CD4-positive, alpha-beta T cell treated with Interleukin-17A for 4 hours (primary cell): ENCODE measurements at regions not wholly inside any gene's neighbourhood (a gene's known extent, or its start where the extent isn't known, plus 50 kb on each side); places are given as distances from the start of the nearest gene placed in this dataset.

Experiments used
- DNase-seq: peaks from one replicate; pipeline ENCODE4 v3.0.0-alpha.2; 2020; ENCODE audit warnings: mixed read lengths

- DNase-seq: no peak
Measured at GRCh38 chr1:2935751-2936390, 85.4 kb upstream of the ACTRT2 start.

GRCh38 chr1:2936559-2937515, 84.4 kb upstream of the ACTRT2 start:
- no peak for DNase-seq

DNA sequence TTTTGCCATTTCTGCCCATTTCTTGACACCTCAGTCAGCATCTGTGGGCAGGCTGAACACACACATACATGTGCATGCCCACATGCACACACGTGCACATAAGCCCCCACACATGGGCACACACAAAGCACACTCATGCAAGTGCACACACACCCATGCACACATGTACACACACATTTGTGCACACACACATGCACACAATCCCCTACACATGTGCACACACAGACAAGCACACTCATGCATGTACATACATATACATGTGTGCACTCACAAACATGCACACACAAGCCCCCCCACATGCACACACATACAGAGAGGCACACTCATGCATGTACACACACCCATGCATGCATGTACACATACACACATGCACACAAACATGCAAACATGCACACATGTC, 83.5 kb upstream of the ACTRT2 start:
- no peak for DNase-seq

DNA sequence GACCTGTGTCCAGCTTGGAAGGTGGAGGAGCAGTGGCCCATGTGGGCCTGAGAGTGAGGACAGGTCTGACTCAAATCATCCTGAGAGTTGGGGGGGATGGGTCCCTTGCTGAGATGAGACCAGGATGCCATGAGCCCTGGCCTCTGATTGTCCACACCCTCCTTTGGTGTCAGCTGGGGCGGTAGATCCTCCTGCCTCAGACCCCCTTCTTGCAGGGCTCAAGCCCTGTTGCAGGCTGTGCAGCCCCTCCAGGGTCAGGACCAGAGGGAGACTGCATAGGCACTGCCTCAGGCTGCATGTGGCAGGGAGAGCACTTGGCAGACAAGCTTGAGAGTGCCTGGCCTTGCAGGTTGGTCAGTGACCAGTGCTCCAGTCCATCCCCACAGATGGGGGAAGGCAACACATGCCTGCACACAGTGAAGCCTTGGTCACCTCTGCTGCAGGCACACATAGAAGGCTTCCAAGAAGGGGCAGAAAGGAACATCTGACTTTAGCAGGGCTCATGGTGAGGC, 82.2 kb upstream of the ACTRT2 start:
- no peak for DNase-seq

GRCh38 chr1:2940178-2940577, 81.1 kb upstream of the ACTRT2 start:
- DNase-seq: no peak

- no peak for DNase-seq
Measured at GRCh38 chr1:2941040-2941439, 80.2 kb upstream of the ACTRT2 start.

DNA sequence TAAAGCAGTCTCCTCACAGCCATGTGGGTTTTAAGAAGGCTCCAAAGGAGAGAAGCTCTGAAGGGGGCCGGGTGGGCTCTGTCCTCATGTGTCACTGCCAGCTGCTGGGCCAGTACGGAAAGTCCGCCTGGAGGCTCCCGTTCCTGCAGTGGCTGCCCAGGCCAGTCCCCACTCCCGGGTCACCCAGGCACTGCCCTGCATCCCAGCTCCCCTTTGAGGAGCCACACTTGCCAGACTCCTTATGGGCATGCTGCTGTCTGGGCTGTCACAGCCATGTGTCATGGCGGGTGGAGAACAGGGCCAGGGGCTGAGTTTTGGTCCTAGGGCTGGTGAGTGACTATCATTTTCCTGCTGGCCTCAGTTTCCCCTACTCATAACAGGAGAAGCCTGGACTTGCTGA, 79.4 kb upstream of the ACTRT2 start:
- no peak for DNase-seq

- DNase-seq: no peak
Measured at GRCh38 chr1:2942410-2942809, 78.9 kb upstream of the ACTRT2 start.

DNA sequence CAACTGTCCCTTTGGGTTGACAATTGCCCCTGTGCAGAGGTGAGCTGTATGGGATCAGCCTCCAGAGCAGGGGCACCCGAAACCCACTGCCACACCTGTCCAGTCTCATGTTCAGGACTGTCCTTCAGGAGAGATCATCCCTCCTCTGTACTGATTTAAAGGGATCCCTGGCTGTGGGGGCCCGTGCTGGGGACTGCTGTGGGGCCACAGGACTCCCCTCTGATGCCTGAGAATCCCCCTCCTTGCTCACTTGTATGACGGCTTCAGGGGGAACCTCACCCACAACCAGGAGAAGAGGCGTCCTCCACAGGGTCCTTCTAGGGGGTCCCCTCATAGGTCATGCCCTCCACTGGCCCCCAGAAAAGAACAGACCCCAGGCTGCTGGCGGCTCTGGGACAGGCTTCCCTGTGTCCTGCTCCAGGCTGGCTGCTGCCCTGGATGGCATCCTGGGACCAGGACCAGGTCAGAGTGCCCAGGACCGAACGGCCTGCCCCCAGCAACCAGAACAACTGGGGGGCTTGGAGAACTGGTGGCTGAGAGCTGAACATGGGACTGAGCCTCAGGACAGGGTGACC, 77.5 kb upstream of the ACTRT2 start:
- DNase-seq: no peak

GRCh38 chr1:2944705-2945104, 76.6 kb upstream of the ACTRT2 start:
- DNase-seq: no peak

DNA sequence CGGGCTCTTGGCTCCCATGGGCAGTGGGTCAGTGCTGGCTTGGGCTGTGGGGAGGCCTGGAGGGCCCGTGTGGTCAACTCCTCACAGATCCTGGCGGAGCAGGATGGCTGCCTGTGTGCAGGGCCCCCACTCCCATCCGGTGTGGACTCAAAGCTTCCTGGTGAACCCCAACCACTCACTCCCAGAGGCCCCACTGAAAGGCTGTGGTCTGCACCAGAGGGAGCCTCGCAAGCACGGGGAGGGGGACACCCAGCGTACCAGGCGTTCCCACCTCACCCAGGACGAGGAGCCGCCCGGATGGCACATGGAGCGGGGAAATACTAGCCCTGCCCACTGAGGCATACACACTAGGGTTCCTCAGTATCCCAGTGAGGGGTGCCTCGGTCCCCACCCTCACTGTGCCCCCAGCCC, 75.4 kb upstream of the ACTRT2 start:
- DNase-seq: no peak

DNA sequence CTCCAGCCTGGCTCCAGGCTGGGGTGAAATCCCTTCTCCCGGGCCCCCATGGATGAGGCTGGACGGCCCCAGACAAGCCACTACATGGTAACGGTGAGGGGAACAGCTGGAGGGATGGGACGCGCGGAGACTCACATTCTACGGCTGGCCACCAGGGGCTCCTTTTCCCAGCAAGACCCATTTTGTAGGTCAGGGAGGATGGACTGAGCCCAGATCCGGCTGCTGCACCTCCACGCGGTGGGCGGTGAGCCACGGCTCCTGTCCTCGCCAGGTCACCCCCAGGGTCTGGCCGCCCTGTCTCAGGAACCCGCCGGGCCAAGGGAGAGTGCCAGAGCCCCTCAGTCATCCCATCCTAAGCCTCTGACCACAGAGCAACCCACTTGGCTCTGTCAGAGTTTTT, 75.0 kb upstream of the ACTRT2 start:
- DNase-seq: no peak

DNA sequence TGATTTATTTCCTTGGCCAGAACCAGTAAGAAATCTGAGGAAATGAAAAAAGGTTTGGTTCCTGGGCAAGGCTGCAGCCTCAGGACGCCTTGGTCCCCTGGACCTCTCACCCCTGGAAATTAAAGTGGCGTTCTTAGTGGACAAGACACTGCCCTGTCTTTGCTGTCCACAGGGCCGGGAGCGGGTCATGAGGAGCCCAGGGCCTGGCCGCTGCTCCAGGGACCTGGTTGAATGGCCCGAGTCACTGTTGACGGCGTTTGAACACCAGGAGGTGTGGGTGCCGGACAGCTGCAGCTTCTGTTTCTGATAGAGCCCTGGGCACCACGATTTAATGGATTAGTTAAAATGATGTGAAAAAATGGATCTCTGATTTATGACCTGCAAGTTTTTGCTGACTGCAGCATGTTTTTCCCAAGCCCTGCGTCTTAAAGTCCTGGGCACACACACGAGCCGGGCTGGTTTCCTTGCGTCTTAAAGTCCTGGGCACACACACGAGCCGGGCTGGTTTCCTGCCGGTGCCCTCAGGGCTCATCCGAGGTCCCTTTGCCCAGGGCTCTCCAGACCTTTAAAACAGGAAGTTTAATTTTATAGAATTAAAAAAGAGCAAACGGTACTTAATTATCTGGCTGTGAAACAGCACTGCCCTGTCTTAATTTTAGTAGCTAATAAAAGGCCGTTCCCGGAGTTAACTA, 74.1 kb upstream of the ACTRT2 start:
- DNase-seq: no peak

DNA sequence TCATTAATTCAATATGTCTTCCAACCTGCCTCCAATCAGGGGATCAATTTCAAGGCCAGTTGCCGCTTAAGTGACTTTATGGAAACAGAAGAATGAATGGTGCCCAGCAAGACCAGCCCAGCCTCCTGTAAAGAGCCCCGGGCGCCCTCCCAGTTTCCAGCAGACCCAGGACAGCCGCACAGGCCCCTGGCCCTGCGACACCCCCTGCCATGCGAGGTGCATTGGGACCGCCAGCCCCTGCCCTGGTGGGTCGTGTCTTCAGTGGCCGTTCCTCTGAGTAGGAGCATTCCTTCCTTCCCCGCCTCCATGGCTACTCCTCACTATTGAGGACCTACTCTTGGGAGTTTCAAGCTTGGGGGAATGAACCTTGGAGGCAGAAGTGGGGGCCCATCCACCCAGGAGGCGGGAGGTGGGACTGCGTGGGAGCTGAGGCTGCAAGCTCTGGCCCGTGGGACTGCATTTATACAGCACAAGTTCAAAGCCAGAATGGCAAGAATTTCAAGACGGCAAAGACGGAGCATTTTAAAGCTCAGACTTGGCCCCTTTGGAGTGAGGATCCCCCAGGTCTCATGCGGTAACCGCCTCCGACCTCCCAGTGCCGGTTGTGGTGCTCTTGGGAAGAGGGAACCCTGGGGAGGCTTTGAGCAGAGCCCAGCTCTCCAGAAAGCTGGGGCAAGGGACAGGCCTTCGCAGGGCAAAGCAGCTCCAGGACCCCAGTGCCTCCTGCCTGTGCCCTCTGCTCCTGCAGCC, 73.1 kb upstream of the ACTRT2 start:
- no peak for DNase-seq

- no peak for DNase-seq
Measured at GRCh38 chr1:2948751-2949680, 72.3 kb upstream of the ACTRT2 start.

DNA sequence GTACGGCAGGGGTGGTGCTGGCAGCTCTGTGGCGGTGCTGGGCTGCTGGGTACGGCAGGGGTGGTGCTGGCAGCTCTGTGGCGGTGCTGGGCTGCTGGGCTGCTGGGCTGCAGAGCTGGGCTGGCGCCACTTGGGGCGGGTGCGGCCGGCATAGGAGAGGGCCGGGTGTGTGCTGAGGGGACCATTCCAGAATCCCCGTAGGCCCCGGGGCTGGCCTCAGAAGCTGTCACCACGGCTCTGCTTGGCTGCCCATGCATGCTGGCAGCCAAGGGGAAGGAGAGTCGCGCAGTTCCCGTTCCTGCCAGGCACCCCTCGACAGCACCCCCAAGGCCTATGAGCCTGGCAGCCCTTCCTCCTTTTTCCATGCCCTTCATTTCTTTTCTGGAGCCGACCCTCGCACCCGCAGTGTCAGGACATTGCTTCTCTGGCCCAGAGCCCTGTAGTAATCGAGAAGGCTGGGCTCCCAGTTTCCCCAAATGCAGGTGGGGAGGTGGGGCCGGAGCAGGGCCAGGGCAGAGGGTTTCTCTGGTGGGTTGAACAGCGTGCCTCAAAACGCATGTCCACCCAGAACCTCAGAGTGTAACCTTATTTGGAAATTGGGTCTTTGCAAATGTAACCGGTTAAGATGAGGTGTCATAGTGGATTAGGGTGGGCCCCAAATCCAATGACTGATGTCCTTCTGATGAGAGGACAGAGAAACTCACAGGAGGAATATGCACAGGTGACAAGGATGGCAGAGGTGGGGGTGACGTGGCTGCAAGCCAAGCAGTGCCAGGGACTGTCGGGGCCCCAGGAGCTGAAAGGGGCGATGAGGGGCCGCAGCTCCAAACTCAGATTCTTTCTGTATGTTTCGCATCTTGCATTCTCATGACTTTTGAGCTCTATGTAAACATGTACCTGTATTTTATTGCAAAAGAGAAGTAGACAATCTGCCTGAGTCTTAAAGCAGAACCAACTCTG, 71.0 kb upstream of the ACTRT2 start:
- no peak for DNase-seq

GRCh38 chr1:2950926-2951305, 70.4 kb upstream of the ACTRT2 start:
- no peak for DNase-seq

DNA sequence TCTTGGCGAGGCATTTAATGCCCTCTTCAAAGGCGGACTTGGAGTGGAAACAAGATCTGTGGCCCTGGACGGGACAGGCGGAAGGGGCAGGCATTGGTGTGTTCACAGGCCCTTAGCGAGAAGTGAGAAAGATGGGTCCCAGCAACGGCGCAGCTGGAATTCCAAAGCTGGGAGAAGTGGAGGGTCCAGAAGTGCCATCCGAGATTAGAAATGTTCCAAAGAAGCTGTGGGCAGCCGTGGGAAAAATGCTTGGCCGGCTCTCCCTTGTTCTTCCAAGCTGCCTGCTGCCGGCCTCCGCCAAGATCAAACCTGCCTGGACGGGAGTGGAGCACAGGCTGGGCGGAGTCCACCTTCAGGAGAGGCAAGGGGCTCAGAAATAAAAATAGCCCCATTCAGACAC, 69.4 kb upstream of the ACTRT2 start:
- no peak for DNase-seq

- DNase-seq: no peak
Measured at GRCh38 chr1:2952371-2952770, 68.9 kb upstream of the ACTRT2 start.

DNA sequence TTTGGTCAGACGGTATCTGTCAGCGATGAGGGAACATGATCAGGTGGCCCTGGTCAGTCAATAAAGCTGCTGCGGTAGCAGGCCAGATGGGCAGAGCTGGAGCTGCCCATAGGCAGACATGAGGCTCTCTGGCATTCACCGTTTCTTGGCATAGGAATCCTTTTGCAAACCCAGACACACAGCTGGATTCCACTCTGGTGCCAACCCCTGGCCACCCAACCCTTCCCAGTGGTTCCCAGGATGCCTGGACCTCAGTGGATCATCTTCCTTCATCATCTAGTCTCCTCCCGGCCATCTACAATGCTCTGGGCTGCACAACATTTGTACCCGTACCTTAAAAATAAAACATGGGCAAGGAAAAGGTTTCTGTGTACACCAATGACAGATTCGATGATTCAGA, 68.3 kb upstream of the ACTRT2 start:
- no peak for DNase-seq
